ENCODE measurements at regions not wholly inside any gene's neighbourhood (a gene's known extent, or its start where the extent isn't known, plus 50 kb on each side); places are given as distances from the start of the nearest gene placed in this dataset.

GRCh38 chr9:11653867-11654266, 1039.3 kb upstream of the TYRP1 start:
- no peaks in the 10 kb centered on the region for H3K27me3 ChIP-seq
- TF ChIP-seq POLR2A (IDR thresholded peaks at IDR 0.05), result no peak
- no peak for TF ChIP-seq CTCF (IDR thresholded peaks at IDR 0.05 in 4 of 5, conservative IDR thresholded peaks at IDR 0.05 in 1 of 5)
- no peaks in the 10 kb centered on the region for H3K9me3 ChIP-seq
- no peak overlapping the region for H3K27ac ChIP-seq
- DNase-seq (no peak), ATAC-seq (no peak)
- no peaks in the 10 kb centered on the region for H3K36me3 ChIP-seq
- in situ Hi-C loops (cut with MboI; ENCODE audit: low sequenced_read_pairs in 4 of 4) (no loop called here), intact Hi-C loops (cut with DNase I; ENCODE audit: low total_unique reads) (no loop called here)
- H3K4me3 ChIP-seq, result no peak overlapping the region
- H3K4me1 ChIP-seq, result no peaks in the 10 kb centered on the region

- Histone ChIP-seq H3K27ac (no peak overlapping the region), H3K27me3 (no peaks in the 10 kb centered on the region), H3K36me3 (no peaks in the 10 kb centered on the region), H3K4me3 (no peak overlapping the region), H3K9me3 (no peaks in the 10 kb centered on the region), H3K4me1 (no peaks in the 10 kb centered on the region)
- intact Hi-C loops (cut with DNase I; ENCODE audit: low total_unique reads) (no loop called here), in situ Hi-C loops (cut with MboI; ENCODE audit: low sequenced_read_pairs in 4 of 4) (no loop called here)
- no peak for DNase-seq
- no peak for ATAC-seq
- TF ChIP-seq CTCF (IDR thresholded peaks at IDR 0.05 in 4 of 5, conservative IDR thresholded peaks at IDR 0.05 in 1 of 5), result no peak
- TF ChIP-seq POLR2A (IDR thresholded peaks at IDR 0.05), result no peak
Measured at GRCh38 chr9:11663913-11664312, 1029.3 kb upstream of the TYRP1 start.

DNA sequence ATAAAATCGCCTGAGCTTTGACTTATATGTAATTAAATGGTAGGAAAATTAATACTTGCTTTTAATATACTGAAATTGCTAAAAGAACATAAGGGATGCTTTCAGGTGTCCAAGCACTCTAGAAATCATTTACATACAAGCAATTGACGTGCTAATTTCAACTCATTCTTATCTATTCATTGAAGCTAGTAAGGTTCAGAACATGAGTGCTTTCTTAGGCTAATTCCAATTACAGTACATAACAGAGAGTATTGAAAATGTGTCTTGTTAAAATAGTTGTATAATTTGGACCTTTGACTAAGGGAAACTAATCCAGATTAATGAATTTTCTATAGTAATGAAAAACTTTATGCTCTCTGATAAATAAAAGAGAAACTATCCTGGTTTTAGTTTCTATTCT, 1016.4 kb upstream of the TYRP1 start:
- no peaks in the 10 kb centered on the region for H3K9me3 ChIP-seq
- TF ChIP-seq CTCF (IDR thresholded peaks at IDR 0.05 in 4 of 5, conservative IDR thresholded peaks at IDR 0.05 in 1 of 5) (no peak), POLR2A (IDR thresholded peaks at IDR 0.05) (no peak)
- no peak for DNase-seq
- no peaks in the 10 kb centered on the region for H3K36me3 ChIP-seq
- H3K27me3 ChIP-seq, result no peaks in the 10 kb centered on the region
- in situ Hi-C loops (cut with MboI; ENCODE audit: low sequenced_read_pairs in 4 of 4) (no loop called here), intact Hi-C loops (cut with DNase I; ENCODE audit: low total_unique reads) (no loop called here)
- no peak overlapping the region for H3K4me3 ChIP-seq
- H3K4me1 ChIP-seq, result no peaks in the 10 kb centered on the region
- no peak for ATAC-seq
- H3K27ac ChIP-seq, result no peak overlapping the region

DNA sequence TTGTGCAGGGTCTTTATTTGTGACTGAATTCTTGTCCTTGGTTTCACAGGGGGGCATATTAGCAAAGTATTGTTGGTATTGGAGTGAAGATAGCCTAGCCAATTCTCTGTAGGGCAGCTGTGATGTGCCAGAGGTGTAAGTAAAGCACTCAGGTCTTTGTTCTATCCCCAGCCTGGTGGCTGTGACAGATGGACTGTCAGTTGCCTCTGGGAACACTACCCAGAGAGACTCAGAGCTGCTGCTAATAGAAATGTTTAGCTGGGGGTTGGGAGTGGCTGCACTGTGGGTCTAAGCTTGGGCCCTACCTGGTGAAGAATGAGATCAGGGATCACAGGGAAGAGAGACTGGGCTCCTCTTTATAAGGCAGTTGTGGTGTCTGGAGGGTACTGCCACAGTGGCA, 1006.5 kb upstream of the TYRP1 start:
- no peak overlapping the region for H3K27ac ChIP-seq
- DNase-seq (no peak), ATAC-seq (no peak)
- no peaks in the 10 kb centered on the region for H3K27me3 ChIP-seq
- no peaks in the 10 kb centered on the region for H3K36me3 ChIP-seq
- H3K9me3 ChIP-seq, result no peaks in the 10 kb centered on the region
- H3K4me1 ChIP-seq, result no peaks in the 10 kb centered on the region
- intact Hi-C loops (cut with DNase I; ENCODE audit: low total_unique reads) (no loop called here), in situ Hi-C loops (cut with MboI; ENCODE audit: low sequenced_read_pairs in 4 of 4) (no loop called here)
- TF ChIP-seq POLR2A (IDR thresholded peaks at IDR 0.05), result no peak
- no peak for TF ChIP-seq CTCF (IDR thresholded peaks at IDR 0.05 in 4 of 5, conservative IDR thresholded peaks at IDR 0.05 in 1 of 5)
- H3K4me3 ChIP-seq, result no peak overlapping the region

- TF ChIP-seq POLR2A (IDR thresholded peaks at IDR 0.05), result no peak
- no peak for TF ChIP-seq CTCF (IDR thresholded peaks at IDR 0.05 in 4 of 5, conservative IDR thresholded peaks at IDR 0.05 in 1 of 5)
- Histone ChIP-seq H3K4me1 (no peaks in the 10 kb centered on the region), H3K4me3 (no peak overlapping the region), H3K27ac (no peak overlapping the region), H3K9me3 (no peaks in the 10 kb centered on the region), H3K36me3 (no peaks in the 10 kb centered on the region), H3K27me3 (no peaks in the 10 kb centered on the region)
- in situ Hi-C loops (cut with MboI; ENCODE audit: low sequenced_read_pairs in 4 of 4), result no loop called here
- intact Hi-C loops (cut with DNase I; ENCODE audit: low total_unique reads), result no loop called here
- ATAC-seq, result no peak
- DNase-seq, result no peak
Measured at GRCh38 chr9:11697126-11697525, 996.1 kb upstream of the TYRP1 start.
